ENCODE measurements at regions not wholly inside any gene's neighbourhood (a gene's known extent, or its start where the extent isn't known, plus 50 kb on each side); places are given as distances from the start of the nearest gene placed in this dataset.

DNA sequence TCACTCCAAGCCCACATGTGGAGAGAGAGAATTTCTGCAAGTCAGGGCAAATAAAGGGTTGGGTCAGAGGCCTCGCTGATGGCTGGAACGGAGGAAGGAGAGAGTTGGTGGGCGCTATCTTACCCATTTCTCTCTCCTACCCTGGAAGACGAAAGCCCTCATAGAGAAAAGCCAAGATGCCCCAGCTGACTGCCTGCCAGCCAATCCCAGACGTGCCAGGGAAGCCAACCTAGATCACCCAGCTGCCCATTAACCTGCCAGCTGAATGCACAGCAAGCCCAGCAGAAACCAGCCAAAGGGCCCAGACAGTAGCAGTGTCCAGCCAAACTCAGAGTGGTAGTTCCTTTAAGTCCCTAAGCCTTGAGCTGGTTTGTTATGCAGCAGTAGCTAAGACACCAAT lies 167.0 kb upstream of the ZNF507 start:
- Histone ChIP-seq H3K4me3 (ENCODE audit: low read length) (no peak overlapping the region), H3K9me3 (replicated peaks; ENCODE audit: insufficient read depth, low read length) (no peaks in the 10 kb centered on the region), H3K27ac (ENCODE audit: low read length) (no peak overlapping the region), H3F3A (ENCODE audit: insufficient read depth, low read length) (no peaks in the 10 kb centered on the region), H3K79me2 (ENCODE audit: low read length) (no peaks in the 10 kb centered on the region), H3K9me2 (replicated peaks; ENCODE audit: insufficient read depth, low read length) (no peaks in the 10 kb centered on the region), H3K4me2 (ENCODE audit: low read depth, low read length) (no peak overlapping the region), H3K36me3 (replicated peaks; ENCODE audit: insufficient read depth, low read length) (no peaks in the 10 kb centered on the region), H4K20me1 (ENCODE audit: insufficient read depth, low read length) (no peaks in the 10 kb centered on the region), H2AFZ (ENCODE audit: low read length) (no peak overlapping the region), H3K27me3 (replicated peaks; ENCODE audit: insufficient read depth, low read length) (peaks cover 34% of the 10 kb centered on the region), H3K9ac (ENCODE audit: low read length) (no peak overlapping the region), H3K4me1 (ENCODE audit: low read length) (no peaks in the 10 kb centered on the region)
- DNase-seq = no peak
- TF ChIP-seq EZH2 (optimal IDR thresholded peaks at IDR 0.05; ENCODE audit: low read depth, low read length) (no peak), EZH2phosphoT487 (IDR thresholded peaks at IDR 0.05; ENCODE audit: low read length) (no peak)
- TF ChIP-seq, protein P1, sequence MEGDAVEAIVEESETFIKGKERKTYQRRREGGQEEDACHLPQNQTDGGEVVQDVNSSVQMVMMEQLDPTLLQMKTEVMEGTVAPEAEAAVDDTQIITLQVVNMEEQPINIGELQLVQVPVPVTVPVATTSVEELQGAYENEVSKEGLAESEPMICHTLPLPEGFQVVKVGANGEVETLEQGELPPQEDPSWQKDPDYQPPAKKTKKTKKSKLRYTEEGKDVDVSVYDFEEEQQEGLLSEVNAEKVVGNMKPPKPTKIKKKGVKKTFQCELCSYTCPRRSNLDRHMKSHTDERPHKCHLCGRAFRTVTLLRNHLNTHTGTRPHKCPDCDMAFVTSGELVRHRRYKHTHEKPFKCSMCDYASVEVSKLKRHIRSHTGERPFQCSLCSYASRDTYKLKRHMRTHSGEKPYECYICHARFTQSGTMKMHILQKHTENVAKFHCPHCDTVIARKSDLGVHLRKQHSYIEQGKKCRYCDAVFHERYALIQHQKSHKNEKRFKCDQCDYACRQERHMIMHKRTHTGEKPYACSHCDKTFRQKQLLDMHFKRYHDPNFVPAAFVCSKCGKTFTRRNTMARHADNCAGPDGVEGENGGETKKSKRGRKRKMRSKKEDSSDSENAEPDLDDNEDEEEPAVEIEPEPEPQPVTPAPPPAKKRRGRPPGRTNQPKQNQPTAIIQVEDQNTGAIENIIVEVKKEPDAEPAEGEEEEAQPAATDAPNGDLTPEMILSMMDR (IDR thresholded peaks at IDR 0.05; ENCODE audit: low read length) = no peak

DNA sequence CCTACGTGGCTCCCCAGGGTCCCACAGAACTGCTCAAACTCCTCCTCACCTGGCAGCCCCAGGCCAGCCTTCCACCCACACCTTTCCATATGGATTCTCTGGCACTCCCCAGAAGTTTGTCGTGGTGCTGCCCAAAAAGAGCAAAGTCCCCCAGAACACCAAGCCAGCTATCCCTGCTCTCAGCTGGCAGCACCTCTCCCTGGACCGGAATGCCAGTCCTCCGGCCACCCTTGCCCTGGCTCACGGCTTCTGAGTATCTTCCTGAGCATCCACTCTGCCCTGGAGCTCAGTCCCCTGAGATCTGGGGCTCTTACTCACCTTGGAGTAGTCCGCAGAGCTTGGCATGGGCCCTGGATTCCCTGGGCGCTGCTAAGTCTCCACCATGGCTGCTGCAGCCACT lies 166.5 kb upstream of the ZNF507 start:
- Histone ChIP-seq H3F3A (ENCODE audit: insufficient read depth, low read length) (no peaks in the 10 kb centered on the region), H4K20me1 (ENCODE audit: insufficient read depth, low read length) (no peaks in the 10 kb centered on the region), H3K9me3 (replicated peaks; ENCODE audit: insufficient read depth, low read length) (no peaks in the 10 kb centered on the region), H2AFZ (ENCODE audit: low read length) (no peak overlapping the region), H3K27me3 (replicated peaks; ENCODE audit: insufficient read depth, low read length) (peaks cover 36% of the 10 kb centered on the region), H3K36me3 (replicated peaks; ENCODE audit: insufficient read depth, low read length) (no peaks in the 10 kb centered on the region), H3K4me1 (ENCODE audit: low read length) (no peaks in the 10 kb centered on the region), H3K79me2 (ENCODE audit: low read length) (no peaks in the 10 kb centered on the region), H3K9me2 (replicated peaks; ENCODE audit: insufficient read depth, low read length) (no peaks in the 10 kb centered on the region), H3K27ac (ENCODE audit: low read length) (no peak overlapping the region), H3K9ac (ENCODE audit: low read length) (no peak overlapping the region), H3K4me2 (ENCODE audit: low read depth, low read length) (no peak overlapping the region), H3K4me3 (ENCODE audit: low read length) (no peak overlapping the region)
- no peak for DNase-seq
- TF ChIP-seq EZH2 (optimal IDR thresholded peaks at IDR 0.05; ENCODE audit: low read depth, low read length) = no peak
- no peak for TF ChIP-seq EZH2phosphoT487 (IDR thresholded peaks at IDR 0.05; ENCODE audit: low read length)
- TF ChIP-seq, protein P1 (IDR thresholded peaks at IDR 0.05; ENCODE audit: low read length) = no peak

DNA sequence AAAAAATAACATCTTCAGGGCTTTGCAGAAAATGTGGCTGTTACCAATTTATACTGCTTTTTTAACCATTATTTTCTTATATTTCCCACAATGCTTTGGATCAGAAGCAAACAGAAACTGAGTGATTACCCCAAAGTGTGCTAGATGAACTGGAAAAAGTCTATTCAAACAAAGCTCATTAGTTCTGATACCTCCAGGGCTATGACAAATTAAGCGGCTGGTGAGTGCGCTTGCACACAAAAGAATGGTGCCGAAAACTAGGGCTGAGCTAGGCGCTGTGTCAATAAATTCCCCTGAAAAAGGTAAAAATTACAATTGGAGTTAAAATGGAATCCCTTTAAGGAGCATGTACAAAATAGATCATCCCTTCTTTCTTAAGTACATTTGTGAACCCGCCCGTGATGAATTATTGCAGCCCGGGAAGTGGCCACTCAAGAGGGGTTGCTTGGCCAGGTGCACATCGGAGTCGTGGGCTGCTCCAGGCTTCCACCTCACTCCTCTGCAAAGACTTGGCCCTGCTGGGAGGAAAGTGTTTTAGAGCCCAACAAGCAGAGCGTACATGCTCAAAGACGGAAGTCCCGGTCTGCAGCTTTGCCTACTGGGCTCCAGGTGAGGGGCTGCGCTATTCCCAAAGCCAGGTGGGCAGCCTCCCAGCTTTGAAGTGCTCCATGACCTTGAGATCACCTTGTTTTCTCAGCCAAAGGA lies 164.0 kb upstream of the ZNF507 start:
- Histone ChIP-seq H2AFZ (ENCODE audit: low read length) (no peak overlapping the region), H4K20me1 (ENCODE audit: insufficient read depth, low read length) (no peaks in the 10 kb centered on the region), H3K9ac (ENCODE audit: low read length) (no peak overlapping the region), H3F3A (ENCODE audit: insufficient read depth, low read length) (no peaks in the 10 kb centered on the region), H3K27me3 (replicated peaks; ENCODE audit: insufficient read depth, low read length) (peaks cover 33% of the 10 kb centered on the region), H3K4me1 (ENCODE audit: low read length) (no peaks in the 10 kb centered on the region), H3K36me3 (replicated peaks; ENCODE audit: insufficient read depth, low read length) (no peaks in the 10 kb centered on the region), H3K79me2 (ENCODE audit: low read length) (no peaks in the 10 kb centered on the region), H3K9me2 (replicated peaks; ENCODE audit: insufficient read depth, low read length) (no peaks in the 10 kb centered on the region), H3K4me3 (ENCODE audit: low read length) (no peak overlapping the region), H3K9me3 (replicated peaks; ENCODE audit: insufficient read depth, low read length) (no peaks in the 10 kb centered on the region), H3K27ac (ENCODE audit: low read length) (no peak overlapping the region), H3K4me2 (ENCODE audit: low read depth, low read length) (no peak overlapping the region)
- no peak for TF ChIP-seq EZH2 (optimal IDR thresholded peaks at IDR 0.05; ENCODE audit: low read depth, low read length)
- no peak for TF ChIP-seq EZH2phosphoT487 (IDR thresholded peaks at IDR 0.05; ENCODE audit: low read length)
- TF ChIP-seq, protein P1 (IDR thresholded peaks at IDR 0.05; ENCODE audit: low read length) = no peak
- no peak for DNase-seq

All from MM.1S (cell line).